RPMI8226 (cell line): ENCODE measurements at regions not wholly inside any gene's neighbourhood (a gene's known extent, or its start where the extent isn't known, plus 50 kb on each side); places are given as distances from the start of the nearest gene placed in this dataset.
"Not testable (repeated sequence)": the region's sequence is repeated elsewhere in the genome, so short reads cannot be mapped to it uniquely, and the experiment has no call there.

Experiments used
- DNase-seq: peaks from one replicate; pipeline ENCODE4 v3.0.0-alpha.2; 2015

DNA sequence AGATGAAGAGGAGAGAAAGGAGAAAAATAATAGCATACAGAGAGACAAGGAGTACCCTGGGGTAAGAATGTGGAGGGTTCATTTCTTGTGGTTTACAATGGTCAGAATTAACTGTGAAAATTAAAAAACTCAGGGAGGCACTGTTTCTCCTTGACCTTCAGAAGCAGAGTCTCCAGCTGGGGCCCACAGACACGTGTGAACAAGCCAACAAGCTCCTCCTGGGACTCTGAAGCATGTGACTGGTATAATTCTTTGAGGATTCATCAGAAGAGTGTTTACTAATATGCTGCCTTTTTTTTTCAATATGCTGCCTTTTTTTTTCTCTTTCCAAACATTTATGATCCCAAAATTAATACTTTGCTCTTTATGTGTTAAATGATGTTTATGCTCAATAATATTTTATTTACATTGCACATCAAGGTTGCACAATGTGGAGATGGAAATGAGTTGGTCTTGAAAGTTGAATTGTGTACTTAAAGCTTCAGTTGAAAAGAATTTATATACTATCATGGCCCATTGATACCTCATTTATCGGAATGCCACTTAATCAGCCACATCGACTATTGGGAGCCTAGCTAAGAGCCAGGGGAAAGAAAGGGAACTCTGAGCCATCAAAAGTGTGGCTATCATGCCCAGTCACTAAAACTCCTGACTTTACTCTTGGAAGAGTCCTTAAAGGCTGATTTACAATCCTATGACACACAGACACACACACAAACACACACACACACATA is 134.7 kb upstream of the RHOBTB1 start:
- no peak for DNase-seq

GRCh38 chr10:61076572-61077114 is 132.7 kb upstream of the RHOBTB1 start:
- no peak for DNase-seq

- no peak for DNase-seq
Observed at GRCh38 chr10:61073391-61073790, 129.4 kb upstream of the RHOBTB1 start.

GRCh38 chr10:61071580-61071979 is 127.6 kb upstream of the RHOBTB1 start:
- DNase-seq = no peak

DNA sequence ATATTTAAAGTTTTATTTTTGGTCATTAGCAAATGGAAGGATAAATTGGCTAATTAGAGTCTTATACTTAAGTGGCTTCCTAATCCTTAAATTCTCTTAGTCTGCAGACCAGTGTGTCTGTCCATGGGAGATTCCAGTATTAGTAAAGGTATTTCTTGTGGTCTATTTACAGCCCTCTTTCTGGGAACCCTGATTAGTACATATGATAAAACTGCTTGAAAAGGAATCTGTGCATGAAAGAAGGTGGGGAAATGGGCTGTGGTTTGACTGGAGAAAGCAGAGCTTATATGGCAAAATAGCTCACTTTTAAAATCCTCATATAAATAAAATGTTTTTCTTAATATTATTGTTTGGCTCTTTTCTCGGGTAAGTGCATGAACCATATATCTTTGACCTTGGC is 124.5 kb upstream of the RHOBTB1 start:
- DNase-seq = no peak

DNA sequence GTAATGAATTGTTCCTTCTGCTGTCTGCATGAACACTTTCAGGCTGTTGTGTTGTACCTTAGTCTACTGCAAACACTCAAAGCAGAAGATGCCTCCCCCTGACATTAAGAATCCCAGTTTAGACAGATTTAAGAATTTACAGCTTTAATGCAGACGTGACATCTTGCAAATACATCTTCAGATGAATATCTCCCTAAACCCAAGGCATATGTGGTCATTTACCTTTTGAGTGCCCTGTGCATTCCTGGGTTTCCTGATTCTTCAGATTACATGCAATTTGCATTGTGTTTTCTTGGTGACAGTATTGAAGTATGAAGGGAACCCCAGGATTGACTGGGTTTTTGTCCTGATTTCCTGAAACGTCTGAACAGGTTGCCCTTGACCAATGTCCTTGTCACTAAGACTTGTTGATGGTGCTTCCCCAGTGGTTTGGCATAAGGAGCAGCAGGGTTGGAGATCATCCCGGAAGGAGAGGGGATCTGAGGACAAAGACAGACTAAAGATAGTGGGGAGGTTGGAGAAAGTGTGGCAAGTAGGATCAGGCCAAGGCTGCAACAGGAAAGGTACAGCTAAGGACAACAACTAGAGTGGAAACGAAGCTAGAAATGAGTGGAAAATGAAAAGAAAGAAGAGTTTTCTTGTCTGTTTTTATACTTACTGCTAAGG is 123.8 kb upstream of the RHOBTB1 start:
- no peak for DNase-seq

DNA sequence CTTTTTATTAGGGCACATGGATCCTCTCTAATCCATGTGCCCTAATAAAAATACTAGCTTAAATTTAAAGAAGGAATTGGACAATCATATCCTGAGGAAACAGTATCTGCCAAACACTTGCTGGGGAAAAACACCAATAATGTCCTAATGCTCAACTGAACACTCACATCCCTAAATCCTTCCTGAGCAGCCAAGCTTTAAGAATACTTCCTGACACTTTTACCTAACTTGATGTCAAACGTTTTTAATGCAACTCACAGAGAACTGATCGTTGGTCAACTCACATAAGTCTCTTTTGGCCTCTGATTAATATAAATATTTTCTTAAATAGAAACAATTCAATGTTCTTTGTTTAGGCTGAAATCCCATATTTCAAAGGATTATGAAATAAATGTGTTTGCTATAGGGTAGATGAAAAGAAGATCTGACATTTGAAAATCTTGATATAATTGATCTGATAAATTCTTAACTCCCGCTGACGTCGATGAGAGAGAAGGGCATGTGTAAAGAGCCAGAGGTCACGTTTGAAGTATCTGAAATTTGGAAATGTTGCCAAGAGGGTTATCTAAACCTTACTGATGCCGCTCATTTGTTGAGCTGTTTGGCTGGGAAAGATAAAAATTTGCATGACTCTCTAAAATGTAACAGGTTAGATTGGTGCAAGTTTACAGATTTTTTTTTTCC is 122.8 kb upstream of the RHOBTB1 start:
- no peak for DNase-seq

GRCh38 chr10:61065051-61065450 is 121.1 kb upstream of the RHOBTB1 start:
- no peak for DNase-seq

DNA sequence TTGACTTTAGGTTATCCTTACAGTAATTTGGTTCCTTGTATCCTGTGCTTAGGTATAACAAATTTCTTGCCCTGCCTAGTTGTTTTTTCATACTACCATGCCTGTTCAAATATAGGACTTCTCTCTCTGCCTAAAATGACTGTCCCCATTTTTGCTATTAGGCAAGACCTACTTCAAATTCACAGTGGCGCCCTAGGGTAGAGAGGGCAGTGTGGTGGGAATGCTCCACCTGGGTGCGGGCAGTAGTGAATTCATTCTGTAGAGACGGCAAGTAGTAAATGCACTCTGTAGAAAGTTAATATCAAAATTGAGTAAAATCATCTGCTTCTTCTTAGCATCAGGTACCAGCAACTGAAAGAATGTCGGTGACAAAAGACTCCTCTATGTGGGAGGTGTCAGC is 120.4 kb upstream of the RHOBTB1 start:
- DNase-seq = no peak

DNA sequence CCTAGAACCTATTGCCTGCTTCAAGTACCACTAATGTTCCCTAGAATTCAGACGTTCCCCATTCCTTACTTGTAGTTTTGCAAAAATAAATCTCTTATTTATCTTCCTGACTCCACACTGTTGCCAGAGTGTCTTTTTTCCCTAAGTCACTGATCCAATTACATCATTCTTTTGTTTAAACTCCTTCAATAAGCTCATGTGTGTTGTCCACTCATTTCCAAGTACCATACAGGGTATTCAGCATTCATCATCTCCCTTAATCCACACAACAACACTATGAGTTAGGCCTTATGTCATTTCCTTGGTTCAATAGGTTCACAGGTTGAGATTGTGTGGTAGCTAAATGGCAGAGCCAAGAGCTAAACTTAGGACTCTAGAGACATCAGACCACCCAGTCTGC is 119.9 kb upstream of the RHOBTB1 start:
- no peak for DNase-seq

GRCh38 chr10:61063034-61063433 is 119.0 kb upstream of the RHOBTB1 start:
- no peak for DNase-seq

DNA sequence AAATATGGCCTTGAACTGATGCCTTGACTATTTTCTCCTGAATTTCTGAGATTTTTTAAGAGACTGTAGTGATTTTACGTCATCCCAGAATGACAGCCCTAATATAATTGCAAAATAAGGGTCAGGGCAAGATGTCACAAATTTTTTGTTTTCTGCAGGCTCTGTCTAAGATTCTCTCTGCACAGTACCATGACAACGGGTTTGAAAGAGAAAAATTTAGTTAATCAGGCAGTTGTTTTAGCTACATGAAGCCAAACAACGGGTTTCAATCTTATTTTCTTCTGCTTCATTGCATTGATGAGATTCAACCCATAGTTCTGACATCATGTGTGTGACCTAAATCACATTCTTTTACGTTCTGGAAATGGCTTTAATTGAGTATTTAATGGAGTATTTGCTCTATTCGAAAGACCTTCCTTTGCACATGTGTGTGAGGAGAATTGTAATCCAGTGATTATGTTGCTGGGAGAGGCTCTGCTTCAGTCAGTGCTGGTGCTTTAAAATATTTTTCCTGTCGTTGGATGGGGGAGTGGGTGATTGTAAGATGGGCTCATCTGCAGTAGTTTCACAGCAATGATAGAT is 118.0 kb upstream of the RHOBTB1 start:
- no peak for DNase-seq

- DNase-seq = no peak
Observed at GRCh38 chr10:61059636-61060035, 115.7 kb upstream of the RHOBTB1 start.

GRCh38 chr10:61052469-61053205 is 108.7 kb upstream of the RHOBTB1 start:
- DNase-seq = no peak

GRCh38 chr10:61051344-61051743 is 107.4 kb upstream of the RHOBTB1 start:
- no peak for DNase-seq

- no peak for DNase-seq
Observed at GRCh38 chr10:61050120-61050745, 106.2 kb upstream of the RHOBTB1 start.

DNA sequence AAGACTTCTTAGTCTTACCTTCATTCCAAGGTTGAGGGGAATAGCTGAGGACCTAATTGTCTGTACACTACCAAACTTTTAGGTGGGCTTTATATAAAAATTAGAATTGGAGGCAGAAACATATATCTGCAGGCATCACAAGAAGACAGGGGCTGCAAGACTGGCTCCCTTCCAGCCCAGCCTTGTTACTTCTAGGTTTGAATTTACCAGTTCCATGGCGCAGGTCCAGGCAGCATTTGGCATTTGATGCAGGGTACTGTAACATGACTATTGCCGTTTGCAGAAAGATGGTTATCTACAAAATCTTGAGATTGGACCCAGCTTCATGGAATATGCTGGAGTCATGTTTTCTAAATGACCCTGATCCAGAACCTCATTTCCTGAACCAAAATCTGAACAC is 105.4 kb upstream of the RHOBTB1 start:
- no peak for DNase-seq

- no peak for DNase-seq
Observed at GRCh38 chr10:61047788-61048560, 104.0 kb upstream of the RHOBTB1 start.

- DNase-seq = no peak
Observed at GRCh38 chr10:61047081-61047480, 103.1 kb upstream of the RHOBTB1 start.

DNA sequence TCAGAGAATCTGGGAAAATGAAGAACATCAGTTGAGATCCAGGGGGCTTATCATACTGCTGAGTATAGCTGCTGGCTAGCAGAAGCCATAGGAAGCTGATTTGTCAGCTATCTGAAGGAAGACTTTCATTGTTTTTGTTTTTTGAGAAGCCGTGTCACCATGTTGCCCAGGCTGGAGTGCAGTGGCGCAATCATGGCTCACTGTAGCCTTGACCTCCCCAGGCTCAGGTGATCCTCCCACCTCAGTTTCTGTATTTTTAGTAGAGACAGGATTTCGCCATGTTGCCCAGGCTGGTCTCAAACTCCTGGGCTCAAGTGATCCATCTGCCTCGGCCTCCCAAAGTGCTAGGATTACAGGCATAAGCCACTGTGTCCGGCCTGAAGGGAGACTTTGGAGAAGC is 101.5 kb upstream of the RHOBTB1 start:
- not testable (repeated sequence) for DNase-seq

- no peak for DNase-seq
Observed at GRCh38 chr10:61042533-61042932, 98.5 kb upstream of the RHOBTB1 start.
